Neural progenitor cell (in vitro differentiated cells): ENCODE measurements at regions not wholly inside any gene's neighbourhood (a gene's known extent, or its start where the extent isn't known, plus 50 kb on each side); places are given as distances from the start of the nearest gene placed in this dataset.

Experiments
- EZH2 ChIP-seq: fragments of 200-600 bp; sonication (generic); IDR thresholded peaks from 2 replicates; pipeline ENCODE4 v1.6.1; 2017; ENCODE audit warnings: antibody characterized with exemption, mild to moderate bottlenecking, moderate library complexity
- TF ChIP-seq, protein P1 (sequence below): fragments of 200-600 bp; sonication (generic); IDR thresholded peaks from 2 replicates; pipeline ENCODE4 v1.5.1; 2017; ENCODE audit warnings: antibody characterized with exemption, mild to moderate bottlenecking

DNA sequence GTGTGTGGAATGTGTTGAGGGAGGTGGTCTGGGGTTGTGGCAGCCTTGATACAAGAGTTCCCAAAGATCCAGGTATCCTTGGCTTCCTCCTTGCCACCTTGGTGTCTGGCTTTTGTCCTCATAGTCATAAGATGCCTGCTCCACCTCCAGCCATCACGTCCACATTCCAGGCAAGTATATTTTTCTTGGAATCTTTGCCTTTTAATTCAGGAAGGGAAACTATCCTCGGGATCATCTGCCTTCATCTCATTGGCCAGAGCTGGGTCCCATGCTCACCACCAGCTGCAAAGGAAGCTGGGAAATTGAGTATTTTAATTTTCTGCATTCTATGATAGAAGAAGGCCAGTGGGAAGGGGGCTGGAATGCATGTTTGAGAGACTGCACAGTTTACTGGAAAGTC lies 186.7 kb downstream of the C9orf50 start:
- TF ChIP-seq, protein P1, sequence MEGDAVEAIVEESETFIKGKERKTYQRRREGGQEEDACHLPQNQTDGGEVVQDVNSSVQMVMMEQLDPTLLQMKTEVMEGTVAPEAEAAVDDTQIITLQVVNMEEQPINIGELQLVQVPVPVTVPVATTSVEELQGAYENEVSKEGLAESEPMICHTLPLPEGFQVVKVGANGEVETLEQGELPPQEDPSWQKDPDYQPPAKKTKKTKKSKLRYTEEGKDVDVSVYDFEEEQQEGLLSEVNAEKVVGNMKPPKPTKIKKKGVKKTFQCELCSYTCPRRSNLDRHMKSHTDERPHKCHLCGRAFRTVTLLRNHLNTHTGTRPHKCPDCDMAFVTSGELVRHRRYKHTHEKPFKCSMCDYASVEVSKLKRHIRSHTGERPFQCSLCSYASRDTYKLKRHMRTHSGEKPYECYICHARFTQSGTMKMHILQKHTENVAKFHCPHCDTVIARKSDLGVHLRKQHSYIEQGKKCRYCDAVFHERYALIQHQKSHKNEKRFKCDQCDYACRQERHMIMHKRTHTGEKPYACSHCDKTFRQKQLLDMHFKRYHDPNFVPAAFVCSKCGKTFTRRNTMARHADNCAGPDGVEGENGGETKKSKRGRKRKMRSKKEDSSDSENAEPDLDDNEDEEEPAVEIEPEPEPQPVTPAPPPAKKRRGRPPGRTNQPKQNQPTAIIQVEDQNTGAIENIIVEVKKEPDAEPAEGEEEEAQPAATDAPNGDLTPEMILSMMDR = no peak
- TF ChIP-seq EZH2 = no peak
